ENCODE measurements at regions not wholly inside any gene's neighbourhood (a gene's known extent, or its start where the extent isn't known, plus 50 kb on each side); places are given as distances from the start of the nearest gene placed in this dataset.

DNA sequence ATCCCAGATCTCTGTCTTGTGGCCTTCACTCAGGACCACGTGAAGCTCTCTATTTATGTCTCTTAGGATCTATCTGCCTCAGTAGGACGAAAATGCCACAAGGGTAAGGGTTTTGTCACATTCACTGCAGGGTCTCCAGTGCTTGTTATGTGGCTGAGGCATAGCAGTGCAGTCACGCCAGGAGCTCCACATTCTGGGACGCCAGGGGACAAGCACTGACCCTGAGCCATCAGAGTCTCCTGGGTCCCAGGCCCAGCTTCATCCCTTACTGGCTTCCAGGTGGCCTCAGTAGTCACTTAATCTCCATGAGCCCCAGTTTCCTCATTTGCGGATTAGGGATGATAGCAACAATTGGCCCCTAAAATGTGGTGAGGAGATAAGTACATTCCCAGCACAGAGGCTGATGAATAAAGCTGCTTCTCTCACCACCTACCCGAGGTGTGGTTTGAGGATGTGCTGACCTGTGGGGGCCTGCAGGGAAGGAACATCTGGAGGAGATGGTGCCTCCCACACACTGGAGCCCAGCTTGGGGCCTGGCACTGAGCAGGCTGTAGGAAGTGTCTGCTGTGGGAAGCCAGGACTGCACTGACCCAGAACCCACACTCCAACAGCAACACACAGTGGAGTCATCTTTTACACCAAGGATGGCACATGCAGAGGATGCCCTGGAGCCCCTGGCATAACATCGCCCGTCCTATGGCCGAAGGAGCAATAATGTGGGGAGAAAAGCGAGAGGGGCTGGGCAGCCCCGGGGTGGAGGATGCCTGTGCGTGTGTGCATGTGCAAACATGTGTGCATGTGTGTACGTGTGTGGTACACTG is 93.2 kb upstream of the IQSEC1 start:
- no peaks in the 10 kb centered on the region for H3K27me3 ChIP-seq (ENCODE audit: control insufficient read depth, insufficient read depth, low read length)
- peaks cover 15% of the 10 kb centered on the region; the same call in 1 of the 2 replicates for H3K9me3 ChIP-seq (ENCODE audit: control insufficient read depth, insufficient read depth, low read depth, low read length)
- no peaks in the 10 kb centered on the region for H3K36me3 ChIP-seq (ENCODE audit: control insufficient read depth, insufficient read depth, low read length)
- no peak overlapping the region for H3K9ac ChIP-seq (ENCODE audit: low read length)
- H3K4me1 ChIP-seq (ENCODE audit: control insufficient read depth, insufficient read depth, low read length), result peaks cover 23% of the 10 kb centered on the region
- H3K27ac ChIP-seq (ENCODE audit: low read depth, low read length), result no peak overlapping the region
- no peak overlapping the region for H3K4me3 ChIP-seq (ENCODE audit: low read depth, low read length)

DNA sequence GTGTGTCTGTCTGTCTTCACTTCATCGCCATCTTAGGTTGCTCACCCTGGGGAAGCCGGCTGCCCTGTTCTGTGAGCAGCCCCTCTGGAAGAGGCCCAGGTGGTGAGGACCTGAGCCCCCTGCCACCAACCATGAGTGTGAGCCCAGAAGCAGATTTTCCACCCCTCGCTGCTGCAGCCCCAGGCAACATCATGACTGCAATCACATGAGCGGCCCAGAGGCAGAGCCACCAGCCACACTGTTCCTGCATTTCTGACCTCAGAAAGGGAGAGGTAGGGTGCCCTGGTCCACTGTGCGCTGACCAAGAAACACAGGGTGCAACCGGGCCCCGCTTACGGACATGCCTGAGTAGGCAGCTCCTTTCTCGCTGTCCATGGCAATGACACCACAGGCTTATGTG is 92.3 kb upstream of the IQSEC1 start:
- H3K9me3 ChIP-seq (ENCODE audit: control insufficient read depth, insufficient read depth, low read depth, low read length), result peaks cover 14% of the 10 kb centered on the region; the same call in 1 of the 2 replicates
- no peak overlapping the region for H3K9ac ChIP-seq (ENCODE audit: low read length)
- H3K4me1 ChIP-seq (ENCODE audit: control insufficient read depth, insufficient read depth, low read length), result peaks cover 28% of the 10 kb centered on the region
- H3K27ac ChIP-seq (ENCODE audit: low read depth, low read length), result no peak overlapping the region
- H3K36me3 ChIP-seq (ENCODE audit: control insufficient read depth, insufficient read depth, low read length), result no peaks in the 10 kb centered on the region
- no peaks in the 10 kb centered on the region for H3K27me3 ChIP-seq (ENCODE audit: control insufficient read depth, insufficient read depth, low read length)
- H3K4me3 ChIP-seq (ENCODE audit: low read depth, low read length), result no peak overlapping the region

GRCh38 chr3:13164893-13165492 is 91.8 kb upstream of the IQSEC1 start:
- Histone ChIP-seq H3K9ac (ENCODE audit: low read length) (no peak overlapping the region), H3K9me3 (ENCODE audit: control insufficient read depth, insufficient read depth, low read depth, low read length) (peaks cover 9% of the 10 kb centered on the region; the same call in 1 of the 2 replicates), H3K27ac (ENCODE audit: low read depth, low read length) (no peak overlapping the region), H3K4me3 (ENCODE audit: low read depth, low read length) (no peak overlapping the region), H3K4me1 (ENCODE audit: control insufficient read depth, insufficient read depth, low read length) (peaks cover 32% of the 10 kb centered on the region), H3K36me3 (ENCODE audit: control insufficient read depth, insufficient read depth, low read length) (no peaks in the 10 kb centered on the region), H3K27me3 (ENCODE audit: control insufficient read depth, insufficient read depth, low read length) (no peaks in the 10 kb centered on the region)

DNA sequence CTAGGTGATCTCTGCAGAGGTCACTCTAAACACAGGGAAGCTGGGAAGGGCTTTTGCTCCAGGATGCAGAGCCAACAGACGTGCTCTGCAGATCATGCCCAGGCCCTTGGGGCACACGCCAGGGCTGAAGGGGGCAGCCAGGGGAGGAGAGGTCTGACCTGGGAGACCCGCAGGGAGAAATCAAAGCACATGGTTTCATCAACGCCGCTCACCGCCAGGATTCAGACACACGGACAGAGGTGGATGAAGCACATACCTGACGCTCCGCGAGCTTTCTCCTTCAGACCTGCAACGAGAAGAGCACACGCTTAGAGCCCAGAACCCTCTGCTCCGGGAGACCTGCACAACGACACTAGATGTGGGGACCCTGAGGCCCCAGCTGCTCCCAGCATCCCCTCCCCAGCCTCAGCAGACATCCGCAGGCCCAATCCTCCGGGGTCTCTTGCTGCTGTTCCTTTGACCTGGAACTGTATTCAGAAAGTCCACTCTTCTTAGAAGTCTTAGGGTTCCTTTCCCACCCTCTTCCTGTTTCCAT is 90.7 kb upstream of the IQSEC1 start:
- H3K4me1 ChIP-seq (ENCODE audit: control insufficient read depth, insufficient read depth, low read length), result peaks cover 32% of the 10 kb centered on the region
- no peaks in the 10 kb centered on the region for H3K27me3 ChIP-seq (ENCODE audit: control insufficient read depth, insufficient read depth, low read length)

DNA sequence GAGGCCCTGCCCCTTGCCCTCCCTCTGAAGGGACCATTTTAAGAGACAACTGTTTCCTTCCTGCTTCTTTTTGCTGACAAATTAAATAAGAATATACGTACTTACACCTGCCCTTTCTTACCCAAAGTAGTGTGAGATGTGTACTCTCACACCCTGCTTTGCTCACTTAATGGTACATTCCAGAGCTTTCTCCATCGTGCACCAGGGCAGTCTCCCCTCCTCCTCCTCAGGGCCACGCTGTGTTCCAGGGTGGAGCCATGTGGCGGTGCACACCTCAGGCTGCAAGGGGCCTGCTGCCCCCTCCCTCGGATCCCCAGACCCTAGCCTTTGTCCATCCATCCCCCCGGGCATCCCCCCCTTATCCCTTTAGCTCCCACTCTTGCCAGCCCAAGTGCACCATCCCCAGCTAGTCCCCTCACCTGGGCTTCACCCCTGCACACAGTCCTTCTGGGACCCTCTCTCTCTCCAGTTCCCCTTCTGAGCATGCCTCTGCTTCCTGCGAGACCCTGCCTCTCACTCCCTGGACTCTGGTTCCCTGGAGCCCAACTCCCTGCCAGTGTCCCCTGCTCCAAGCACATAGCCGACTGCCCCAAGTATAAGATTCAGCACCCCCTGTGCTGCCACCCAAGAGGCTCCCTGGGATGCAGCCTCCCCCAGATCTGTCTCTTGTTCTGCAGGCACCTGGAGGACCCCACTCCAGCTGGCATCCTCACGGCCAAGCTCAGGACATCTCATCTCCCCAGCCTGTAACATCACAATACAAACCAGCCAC is 89.5 kb upstream of the IQSEC1 start:
- Histone ChIP-seq H3K9ac (ENCODE audit: low read length) (peak overlapping the region; percentile 15), H3K27me3 (ENCODE audit: control insufficient read depth, insufficient read depth, low read length) (no peaks in the 10 kb centered on the region), H3K4me1 (ENCODE audit: control insufficient read depth, insufficient read depth, low read length) (peaks cover 36% of the 10 kb centered on the region), H3K4me3 (ENCODE audit: low read depth, low read length) (no peak overlapping the region), H3K9me3 (ENCODE audit: control insufficient read depth, insufficient read depth, low read depth, low read length) (no peaks in the 10 kb centered on the region), H3K27ac (ENCODE audit: low read depth, low read length) (0 out of 2 replicates have a peak overlapping the region, but pooled peaks have one; percentile 20), H3K36me3 (ENCODE audit: control insufficient read depth, insufficient read depth, low read length) (no peaks in the 10 kb centered on the region)

More for the DNA sequence above, 90.7 kb upstream of the IQSEC1 start:
- Histone ChIP-seq H3K36me3 (ENCODE audit: control insufficient read depth, insufficient read depth, low read length) (no peaks in the 10 kb centered on the region), H3K9ac (ENCODE audit: low read length) (no peak overlapping the region), H3K4me3 (ENCODE audit: low read depth, low read length) (no peak overlapping the region), H3K9me3 (ENCODE audit: control insufficient read depth, insufficient read depth, low read depth, low read length) (0 out of 2 replicates have a peak, but pooled peaks cover 5% of the 10 kb centered on the region), H3K27ac (ENCODE audit: low read depth, low read length) (no peak overlapping the region)

DNA sequence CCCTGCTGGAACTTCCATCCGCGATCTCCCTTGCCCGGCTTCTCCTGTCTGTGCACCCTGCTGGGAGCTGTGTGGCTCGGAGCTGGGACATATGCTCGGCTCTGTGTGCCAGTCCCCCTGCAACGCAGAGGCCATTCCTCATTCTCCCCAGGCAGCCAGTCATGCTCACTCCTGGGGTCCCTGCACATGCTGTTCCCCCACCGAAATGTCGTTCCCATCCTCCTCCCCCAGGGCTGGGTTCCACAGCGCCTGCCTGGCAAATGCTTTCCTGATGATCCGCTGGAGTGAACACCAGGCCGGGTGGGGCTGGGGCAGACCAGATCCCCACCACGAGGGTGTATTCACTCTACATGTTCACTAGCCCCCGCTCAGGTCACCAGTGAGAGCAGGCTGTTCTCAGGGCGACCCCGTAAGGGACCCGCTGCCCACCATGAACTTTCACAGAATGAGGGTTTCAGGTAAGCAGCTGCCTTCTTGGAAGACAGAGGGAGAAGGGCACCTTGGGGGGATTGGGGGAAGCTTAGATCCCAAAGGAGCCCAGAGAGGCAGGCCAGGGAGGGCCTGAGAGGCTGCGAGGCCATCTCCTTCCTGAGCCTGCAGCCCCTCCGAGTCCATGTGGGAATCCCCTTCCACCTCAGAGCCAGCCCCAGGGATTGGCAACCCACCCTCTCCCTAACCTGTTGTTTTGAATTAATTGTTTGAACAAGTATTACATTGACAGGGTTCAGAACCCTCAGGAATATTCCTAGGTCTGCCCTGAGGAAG is 88.7 kb upstream of the IQSEC1 start:
- peaks cover under 1% of the 10 kb centered on the region for H3K9me3 ChIP-seq (ENCODE audit: control insufficient read depth, insufficient read depth, low read depth, low read length)
- no peaks in the 10 kb centered on the region for H3K36me3 ChIP-seq (ENCODE audit: control insufficient read depth, insufficient read depth, low read length)
- H3K4me3 ChIP-seq (ENCODE audit: low read depth, low read length), result no peak overlapping the region
- peaks cover 36% of the 10 kb centered on the region for H3K4me1 ChIP-seq (ENCODE audit: control insufficient read depth, insufficient read depth, low read length)
- peak overlapping the region; percentile 20; the same call in 1 of the 2 replicates for H3K27ac ChIP-seq (ENCODE audit: low read depth, low read length)
- H3K27me3 ChIP-seq (ENCODE audit: control insufficient read depth, insufficient read depth, low read length), result no peaks in the 10 kb centered on the region
- no peak overlapping the region for H3K9ac ChIP-seq (ENCODE audit: low read length)

GRCh38 chr3:13161021-13161759 is 88.0 kb upstream of the IQSEC1 start:
- no peaks in the 10 kb centered on the region for H3K27me3 ChIP-seq (ENCODE audit: control insufficient read depth, insufficient read depth, low read length)
- H3K4me1 ChIP-seq (ENCODE audit: control insufficient read depth, insufficient read depth, low read length), result peaks cover 36% of the 10 kb centered on the region
- H3K27ac ChIP-seq (ENCODE audit: low read depth, low read length), result no peak overlapping the region
- no peaks in the 10 kb centered on the region for H3K36me3 ChIP-seq (ENCODE audit: control insufficient read depth, insufficient read depth, low read length)
- H3K9me3 ChIP-seq (ENCODE audit: control insufficient read depth, insufficient read depth, low read depth, low read length), result peaks cover 8% of the 10 kb centered on the region
- no peak overlapping the region for H3K4me3 ChIP-seq (ENCODE audit: low read depth, low read length)
- H3K9ac ChIP-seq (ENCODE audit: low read length), result no peak overlapping the region

- Histone ChIP-seq H3K36me3 (ENCODE audit: control insufficient read depth, insufficient read depth, low read length) (no peaks in the 10 kb centered on the region), H3K4me1 (ENCODE audit: control insufficient read depth, insufficient read depth, low read length) (peaks cover 36% of the 10 kb centered on the region), H3K4me3 (ENCODE audit: low read depth, low read length) (no peak overlapping the region), H3K9me3 (ENCODE audit: control insufficient read depth, insufficient read depth, low read depth, low read length) (peaks cover 12% of the 10 kb centered on the region), H3K9ac (ENCODE audit: low read length) (no peak overlapping the region), H3K27ac (ENCODE audit: low read depth, low read length) (no peak overlapping the region), H3K27me3 (ENCODE audit: control insufficient read depth, insufficient read depth, low read length) (no peaks in the 10 kb centered on the region)
Observed at GRCh38 chr3:13160619-13161018, 87.4 kb upstream of the IQSEC1 start.

DNA sequence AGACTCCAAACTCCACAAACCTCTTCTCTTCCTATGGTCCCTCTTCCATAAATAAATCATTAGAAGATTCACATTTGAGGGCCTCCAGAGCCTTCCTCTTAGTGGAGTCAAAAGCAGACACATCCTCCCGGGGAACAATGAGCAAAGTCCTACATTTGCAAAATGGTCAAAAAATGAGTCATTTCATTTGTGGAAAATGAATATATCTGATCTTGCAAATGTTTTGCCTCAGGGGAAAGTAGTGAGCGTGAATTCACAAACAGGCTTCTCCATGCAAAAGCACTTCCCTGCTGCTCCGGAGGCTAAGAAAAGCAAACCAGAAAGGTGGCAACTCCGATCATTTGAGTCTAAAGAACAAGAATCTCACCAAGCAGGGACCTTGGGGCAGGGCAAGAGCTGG is 86.7 kb upstream of the IQSEC1 start:
- peaks cover 17% of the 10 kb centered on the region for H3K9me3 ChIP-seq (ENCODE audit: control insufficient read depth, insufficient read depth, low read depth, low read length)
- no peak overlapping the region for H3K9ac ChIP-seq (ENCODE audit: low read length)
- H3K36me3 ChIP-seq (ENCODE audit: control insufficient read depth, insufficient read depth, low read length), result no peaks in the 10 kb centered on the region
- no peak overlapping the region for H3K4me3 ChIP-seq (ENCODE audit: low read depth, low read length)
- no peak overlapping the region for H3K27ac ChIP-seq (ENCODE audit: low read depth, low read length)
- H3K27me3 ChIP-seq (ENCODE audit: control insufficient read depth, insufficient read depth, low read length), result no peaks in the 10 kb centered on the region
- peaks cover 36% of the 10 kb centered on the region for H3K4me1 ChIP-seq (ENCODE audit: control insufficient read depth, insufficient read depth, low read length)

DNA sequence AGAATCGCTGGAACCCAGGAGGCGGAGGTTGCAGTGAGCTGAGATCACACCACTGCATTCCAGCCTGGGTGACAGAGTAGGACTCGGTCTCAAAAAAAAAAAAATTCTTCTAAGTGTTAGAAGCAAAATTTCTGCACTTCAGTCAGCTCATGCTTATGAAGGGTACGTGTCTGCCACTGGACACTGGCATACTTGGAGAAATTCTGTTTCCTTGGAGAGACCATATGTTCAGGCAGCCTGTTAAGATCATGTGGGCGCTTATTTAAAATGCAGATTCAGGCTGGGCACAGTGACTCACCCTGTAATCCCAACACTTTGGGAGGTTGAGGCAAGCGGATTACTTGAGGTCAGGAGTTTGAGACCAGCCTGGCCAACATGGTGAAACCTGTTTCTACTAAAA is 85.6 kb upstream of the IQSEC1 start:
- Histone ChIP-seq H3K4me1 (ENCODE audit: control insufficient read depth, insufficient read depth, low read length) (peaks cover 36% of the 10 kb centered on the region), H3K27me3 (ENCODE audit: control insufficient read depth, insufficient read depth, low read length) (no peaks in the 10 kb centered on the region), H3K27ac (ENCODE audit: low read depth, low read length) (no peak overlapping the region), H3K4me3 (ENCODE audit: low read depth, low read length) (no peak overlapping the region), H3K9me3 (ENCODE audit: control insufficient read depth, insufficient read depth, low read depth, low read length) (peaks cover 19% of the 10 kb centered on the region), H3K9ac (ENCODE audit: low read length) (no peak overlapping the region), H3K36me3 (ENCODE audit: control insufficient read depth, insufficient read depth, low read length) (no peaks in the 10 kb centered on the region)
